Astrocyte (in vitro differentiated cells and primary cell): ENCODE measurements at regions not wholly inside any gene's neighbourhood (a gene's known extent, or its start where the extent isn't known, plus 50 kb on each side); places are given as distances from the start of the nearest gene placed in this dataset.

Experiments
- EZH2 ChIP-seq: IDR thresholded peaks from 2 replicates; pipeline ENCODE4 v1.6.1; 2012; ENCODE audit warnings: mild to moderate bottlenecking, low read length, inconsistent platforms; ENCODE audit not compliant: insufficient read depth
- TF ChIP-seq, protein P1 (sequence below): IDR thresholded peaks from 2 replicates; pipeline ENCODE4 v1.5.1; 2011; ENCODE audit warnings: low read depth, mild to moderate bottlenecking, inconsistent platforms, low read length, moderate library complexity; ENCODE audit not compliant: insufficient read depth

DNA sequence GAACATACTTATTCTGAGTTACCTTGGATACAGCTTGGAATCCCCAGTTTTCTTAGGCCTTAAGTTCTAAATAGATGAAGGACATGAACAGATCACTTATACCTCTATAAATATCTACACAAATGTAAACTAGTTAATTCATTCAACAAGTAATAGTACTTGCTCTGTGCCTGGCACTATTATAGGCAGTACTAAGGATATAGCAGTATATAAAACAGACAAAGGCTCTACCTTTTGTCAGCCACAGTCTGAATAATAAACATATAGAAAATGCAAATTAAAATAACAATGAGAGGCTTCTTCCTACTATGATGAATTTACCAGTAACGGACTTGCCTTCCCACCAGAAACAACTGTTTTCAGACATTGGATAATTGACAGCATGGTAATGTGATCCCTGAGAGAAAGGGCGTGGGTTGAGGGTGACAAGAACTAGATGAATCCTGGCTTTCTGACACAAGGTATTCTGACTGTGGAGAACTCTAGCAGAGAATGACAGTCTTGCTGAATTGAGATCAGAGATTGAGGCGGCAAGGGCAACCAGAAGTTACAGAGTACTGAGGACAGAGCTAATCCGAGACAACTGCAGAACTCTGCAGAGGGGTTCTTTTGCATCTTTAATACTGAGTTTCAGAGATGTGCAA is 170.5 kb downstream of the TANC2 start:
- TF ChIP-seq, protein P1, sequence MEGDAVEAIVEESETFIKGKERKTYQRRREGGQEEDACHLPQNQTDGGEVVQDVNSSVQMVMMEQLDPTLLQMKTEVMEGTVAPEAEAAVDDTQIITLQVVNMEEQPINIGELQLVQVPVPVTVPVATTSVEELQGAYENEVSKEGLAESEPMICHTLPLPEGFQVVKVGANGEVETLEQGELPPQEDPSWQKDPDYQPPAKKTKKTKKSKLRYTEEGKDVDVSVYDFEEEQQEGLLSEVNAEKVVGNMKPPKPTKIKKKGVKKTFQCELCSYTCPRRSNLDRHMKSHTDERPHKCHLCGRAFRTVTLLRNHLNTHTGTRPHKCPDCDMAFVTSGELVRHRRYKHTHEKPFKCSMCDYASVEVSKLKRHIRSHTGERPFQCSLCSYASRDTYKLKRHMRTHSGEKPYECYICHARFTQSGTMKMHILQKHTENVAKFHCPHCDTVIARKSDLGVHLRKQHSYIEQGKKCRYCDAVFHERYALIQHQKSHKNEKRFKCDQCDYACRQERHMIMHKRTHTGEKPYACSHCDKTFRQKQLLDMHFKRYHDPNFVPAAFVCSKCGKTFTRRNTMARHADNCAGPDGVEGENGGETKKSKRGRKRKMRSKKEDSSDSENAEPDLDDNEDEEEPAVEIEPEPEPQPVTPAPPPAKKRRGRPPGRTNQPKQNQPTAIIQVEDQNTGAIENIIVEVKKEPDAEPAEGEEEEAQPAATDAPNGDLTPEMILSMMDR = no peak
- TF ChIP-seq EZH2 = no peak
